RPMI7951 (cell line): ENCODE measurements at regions not wholly inside any gene's neighbourhood (a gene's known extent, or its start where the extent isn't known, plus 50 kb on each side); places are given as distances from the start of the nearest gene placed in this dataset.
A peak's percentile ranks its signal among the peaks of the same experiment; 100 is the strongest.

Experiments used
- DNase-seq: peaks from one replicate; pipeline ENCODE4 v3.0.0-alpha.2; 2012; ENCODE audit warnings: low read depth

DNA sequence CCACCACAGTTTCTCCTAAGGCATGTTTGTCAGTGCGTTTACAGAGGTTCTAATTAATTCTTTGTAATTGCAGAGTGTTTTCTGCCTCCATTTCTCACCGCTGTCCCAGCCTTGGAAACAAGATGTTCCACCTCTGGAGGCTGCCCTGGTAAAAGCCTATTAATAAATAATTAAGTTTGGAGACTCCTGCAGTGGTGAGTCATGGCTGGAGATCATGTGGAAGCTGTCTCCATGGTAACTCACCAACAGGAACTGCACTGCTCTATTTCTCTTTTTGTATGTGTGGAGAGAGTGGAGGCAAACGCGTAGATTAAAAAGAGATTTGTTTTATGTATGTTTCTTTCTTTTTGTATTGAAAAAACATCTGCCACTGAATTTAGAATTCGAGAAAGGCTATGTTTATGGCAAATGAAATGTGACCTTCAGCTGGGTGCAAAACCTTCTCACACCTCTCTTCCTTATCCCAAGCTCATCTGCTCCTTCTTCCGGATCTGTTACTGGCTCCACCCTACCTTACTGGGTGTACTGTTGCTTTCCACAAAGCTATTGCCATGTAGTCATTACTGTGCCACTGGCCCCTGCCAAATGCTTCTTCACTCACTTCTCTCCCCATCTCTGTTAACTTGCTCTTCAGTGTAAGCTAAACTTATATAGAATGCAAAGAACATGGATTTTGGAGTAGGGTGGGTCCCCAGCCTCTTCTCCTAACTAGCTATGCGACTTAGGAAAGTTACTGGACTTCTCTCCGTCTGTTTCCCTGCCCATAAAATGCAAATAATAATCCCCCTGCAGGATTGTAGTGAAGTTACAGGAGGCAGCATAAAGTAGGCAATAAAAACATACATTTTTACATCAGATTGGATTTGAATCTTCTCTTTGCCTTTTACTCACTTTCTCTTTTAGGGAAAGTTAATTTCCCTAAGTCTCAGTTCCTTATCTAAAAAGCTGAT, 778.5 kb downstream of the NTRK3 start:
- peak; percentile 92 for DNase-seq

DNA sequence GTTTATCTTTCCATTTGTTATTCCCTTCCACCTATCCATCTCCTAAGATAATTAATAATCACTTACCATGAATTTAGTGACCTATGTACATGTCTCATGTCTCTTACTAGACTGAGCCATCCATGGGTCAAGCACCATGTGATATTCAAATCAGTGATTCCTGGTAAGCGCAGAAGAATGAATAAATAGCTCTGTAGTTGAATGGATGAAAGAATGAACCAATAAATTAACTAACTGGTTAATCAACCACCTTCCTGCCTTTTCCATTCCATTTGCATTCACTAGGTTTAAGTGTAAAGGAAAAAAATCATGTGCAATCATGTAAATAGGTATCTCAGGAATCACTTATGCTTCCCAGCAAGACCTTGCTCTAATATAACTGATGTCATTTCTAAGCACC, 779.5 kb downstream of the NTRK3 start:
- DNase-seq = no peak

DNA sequence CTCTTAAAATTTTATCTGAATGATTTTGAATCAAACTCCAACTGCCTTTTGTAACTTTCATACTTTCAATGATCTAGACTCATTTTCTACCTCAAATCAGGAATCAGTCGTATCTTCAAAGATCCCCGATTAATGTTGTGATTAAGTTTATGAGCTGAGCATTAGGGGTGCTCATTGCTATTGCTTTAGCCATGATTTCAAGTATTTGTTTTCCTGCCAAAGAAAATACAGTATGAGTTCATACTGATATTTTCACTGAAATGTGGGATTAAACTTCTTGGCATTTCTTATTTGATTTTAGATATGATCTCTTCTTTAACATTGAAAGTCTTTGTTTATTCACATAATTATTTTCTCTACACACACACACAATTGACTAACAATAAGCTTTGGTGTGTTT, 785.6 kb downstream of the NTRK3 start:
- DNase-seq = no peak

DNA sequence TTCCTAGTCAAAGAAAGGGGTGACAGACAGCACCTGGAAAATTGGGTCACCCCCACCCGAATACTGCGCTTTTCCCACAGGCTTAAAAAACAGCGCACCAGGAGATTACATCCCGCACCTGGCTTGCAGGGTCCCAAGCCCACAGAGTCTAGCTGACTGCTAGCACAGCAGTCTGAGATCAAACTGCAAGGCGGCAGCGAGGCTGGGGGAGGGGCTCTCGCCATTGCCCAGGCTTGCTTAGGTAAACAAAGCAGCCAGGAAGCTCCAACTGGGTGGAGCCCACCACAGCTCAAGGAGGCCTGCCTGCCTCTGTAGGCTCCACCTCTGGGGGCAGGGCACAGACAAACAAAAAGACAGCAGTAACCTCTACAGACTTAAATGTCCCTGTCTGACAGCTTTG, 792.6 kb downstream of the NTRK3 start:
- DNase-seq = peak; percentile 20

DNA sequence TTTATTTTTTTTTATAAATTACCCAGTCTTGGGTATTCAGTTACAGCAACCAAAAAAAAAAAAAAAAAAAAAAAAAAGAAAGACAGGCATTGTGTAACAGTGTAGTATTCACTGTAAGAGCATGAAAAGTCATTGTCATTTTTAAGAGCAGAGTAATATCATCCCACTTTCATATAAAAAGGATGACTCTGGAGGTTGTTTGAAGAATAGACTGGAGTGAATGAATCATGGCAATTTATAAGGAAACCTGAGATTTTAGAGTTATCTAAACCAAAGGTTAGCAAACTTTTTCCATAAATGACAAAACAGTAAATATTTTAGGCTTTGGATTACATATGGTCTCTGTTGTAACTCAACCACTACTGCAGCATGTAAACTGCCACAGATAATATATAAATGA, 794.9 kb downstream of the NTRK3 start:
- no peak for DNase-seq

DNA sequence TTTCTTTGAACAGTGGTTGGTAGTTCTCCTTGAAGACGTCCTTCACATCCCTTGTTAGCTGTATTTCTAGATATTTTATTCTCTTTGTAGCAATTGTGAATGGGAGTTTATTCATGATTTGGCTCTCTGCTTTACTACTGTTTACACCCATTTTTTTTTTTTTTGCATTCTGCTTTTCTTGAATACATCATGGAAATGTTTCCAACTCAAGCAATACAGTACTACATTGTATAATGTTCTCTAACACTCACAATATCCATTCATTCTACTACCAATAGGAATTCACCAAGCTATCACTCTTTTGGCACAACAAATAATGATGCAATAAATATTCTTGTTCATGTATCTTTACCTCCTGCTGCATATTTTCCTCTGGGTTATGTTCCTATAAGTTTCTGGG, 801.7 kb downstream of the NTRK3 start:
- DNase-seq = no peak

DNA sequence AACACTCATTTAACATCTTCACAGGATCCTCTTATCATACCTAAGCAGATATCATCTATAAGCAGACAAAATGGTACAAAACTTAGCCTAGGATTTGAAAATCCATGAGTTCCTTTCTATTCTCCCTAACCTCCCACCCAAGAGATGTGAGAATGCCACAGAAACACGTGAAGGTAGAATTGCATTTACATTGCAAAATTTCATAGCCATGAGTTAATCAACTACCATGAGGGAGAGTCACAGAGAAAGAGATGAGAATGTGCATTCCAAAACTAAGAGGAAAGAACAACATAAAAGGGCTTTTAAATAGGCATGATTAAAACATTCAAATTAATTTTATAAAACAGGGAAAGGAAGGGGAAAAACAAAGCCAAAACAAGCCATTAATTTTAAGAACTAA, 806.2 kb downstream of the NTRK3 start:
- no peak for DNase-seq

DNA sequence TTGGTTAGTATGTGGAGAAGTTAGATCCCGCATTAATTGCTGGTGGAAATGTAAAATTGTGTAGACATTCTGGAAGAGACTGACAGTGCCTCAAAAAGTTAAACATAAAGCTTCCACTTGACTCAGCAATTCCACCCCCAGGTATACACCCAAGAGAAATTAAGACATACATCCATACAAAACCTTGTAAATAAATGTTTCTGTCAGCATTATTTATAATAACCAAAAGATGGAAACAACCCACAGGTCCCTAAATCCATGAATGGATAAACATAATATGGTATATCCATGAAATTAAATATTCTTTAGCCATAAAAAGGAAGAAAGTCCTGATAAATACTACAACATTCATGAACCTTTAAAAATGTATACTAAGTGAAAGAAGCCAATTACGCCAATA, 817.4 kb downstream of the NTRK3 start:
- DNase-seq = no peak

DNA sequence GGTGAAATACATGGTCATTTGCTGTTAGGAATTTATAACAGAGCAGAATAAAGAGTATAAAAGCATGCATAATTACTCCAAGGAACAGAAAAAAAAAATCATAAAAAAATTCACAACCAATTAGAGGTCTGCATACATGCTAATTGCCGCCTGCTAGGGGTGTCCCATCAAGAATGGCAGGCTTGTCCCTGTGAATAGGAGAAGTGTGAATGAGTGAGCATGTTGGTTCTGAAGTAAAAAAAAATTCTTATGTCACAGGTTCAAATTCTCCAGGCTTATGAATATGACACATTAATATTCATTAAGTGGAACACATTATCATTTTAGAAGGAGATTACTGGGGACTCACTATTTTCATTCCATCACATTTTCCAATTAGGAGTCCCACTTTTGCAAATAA, 822.7 kb downstream of the NTRK3 start:
- DNase-seq = no peak

DNA sequence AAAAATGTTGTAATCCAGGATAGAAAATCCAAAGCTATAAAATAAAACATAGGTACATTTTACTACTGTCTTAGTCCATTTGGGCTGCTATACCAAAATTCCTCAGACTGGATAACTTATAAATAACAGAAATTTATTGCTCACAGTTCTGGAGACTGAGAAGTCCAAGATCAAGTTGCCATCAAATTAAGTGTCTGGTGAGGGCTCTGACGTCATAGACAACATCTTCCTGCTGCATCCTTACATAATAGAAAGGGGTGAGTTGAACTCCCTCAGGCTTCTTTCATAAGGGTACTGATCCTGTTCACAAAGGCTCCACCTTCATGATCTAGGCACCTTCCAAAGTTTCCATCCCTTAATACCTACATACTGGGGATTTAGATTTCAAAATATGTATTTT, 826.8 kb downstream of the NTRK3 start:
- no peak for DNase-seq

DNA sequence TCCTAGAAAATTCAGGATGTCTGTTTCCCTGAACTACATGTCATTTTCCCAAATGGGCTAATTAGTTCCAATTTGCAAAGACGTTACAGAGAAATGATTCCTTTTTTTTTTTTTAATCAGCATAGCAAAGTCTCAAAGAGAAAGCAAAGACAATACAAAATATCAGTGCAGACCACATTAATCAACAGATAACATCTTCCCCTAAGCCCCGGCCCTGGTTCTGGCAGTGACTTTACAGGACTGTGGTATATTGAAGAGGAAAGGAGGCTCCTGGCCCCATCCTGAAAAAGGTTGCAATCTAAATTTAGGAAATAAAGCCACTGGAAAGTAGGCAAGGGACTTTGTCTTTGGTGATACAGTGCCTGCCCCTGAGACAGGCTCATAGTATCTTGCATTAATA, 836.5 kb downstream of the NTRK3 start:
- DNase-seq = peak; percentile 20

DNA sequence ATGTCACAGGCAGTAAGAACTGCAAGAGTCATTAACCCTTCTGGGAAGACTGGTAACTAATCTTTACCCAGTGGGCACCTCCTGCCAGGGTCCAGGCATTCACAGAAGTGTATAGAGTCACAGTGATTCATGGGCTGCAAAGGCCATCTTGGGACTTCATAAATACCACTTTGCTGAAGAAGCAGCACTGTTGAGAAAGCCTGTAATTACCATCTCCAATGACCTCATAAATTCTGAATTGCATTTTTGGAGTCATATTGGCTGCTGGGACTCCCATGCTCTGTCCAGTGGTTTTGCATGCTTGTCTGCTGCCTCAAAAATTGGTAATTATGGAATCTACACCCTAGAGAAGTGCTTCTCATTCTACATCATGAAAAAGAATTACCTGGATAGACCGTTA, 837.2 kb downstream of the NTRK3 start:
- DNase-seq = peak; percentile 18

DNA sequence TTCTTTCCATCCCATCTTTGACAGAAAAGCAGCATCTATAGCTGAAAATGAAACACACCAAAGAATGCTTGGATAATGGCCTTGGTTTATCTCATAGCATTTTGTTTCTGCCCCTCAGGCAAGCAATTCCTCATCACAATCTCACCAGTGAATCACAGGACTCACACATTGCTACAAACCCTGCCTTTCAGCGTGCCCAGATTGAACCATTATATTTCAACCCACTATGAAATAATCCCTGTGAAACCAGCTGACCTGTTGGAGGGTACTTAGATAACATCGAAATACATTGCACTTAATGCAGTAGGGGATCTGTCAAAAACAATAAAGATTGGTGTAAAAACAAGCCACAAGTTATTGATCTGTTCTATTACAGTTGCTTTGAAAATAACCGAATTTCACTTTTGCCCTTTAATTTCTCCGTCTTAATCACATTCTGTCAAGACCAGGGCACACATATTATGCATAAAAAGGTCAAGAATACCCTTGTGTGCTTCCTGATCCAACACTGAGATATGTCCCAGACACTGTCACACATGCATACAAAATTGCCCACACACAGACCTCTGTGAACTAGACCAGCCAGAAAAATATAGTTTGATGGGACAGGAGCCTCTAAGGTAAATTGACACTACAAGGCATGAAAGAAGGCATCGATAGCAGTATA, 839.8 kb downstream of the NTRK3 start:
- peak; percentile 86 for DNase-seq

DNA sequence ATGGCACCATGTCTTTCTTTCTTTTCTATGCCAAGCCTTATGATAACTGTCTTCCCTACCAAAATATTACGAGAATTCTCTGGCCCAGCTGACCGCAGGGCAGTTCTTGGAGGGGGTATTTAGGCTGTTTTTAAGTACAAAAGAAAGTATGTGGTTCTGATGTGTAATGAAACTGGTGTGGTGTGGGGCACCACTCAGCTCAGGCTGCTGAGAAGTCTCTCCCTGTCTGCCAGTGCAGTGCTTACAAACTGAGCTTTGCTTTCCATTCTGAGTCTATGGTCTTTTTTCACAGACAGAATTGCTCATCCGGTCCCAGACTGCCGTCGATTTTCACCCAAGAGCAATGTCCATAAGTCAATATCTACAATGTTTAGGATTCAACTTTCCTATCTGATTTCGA, 847.6 kb downstream of the NTRK3 start:
- DNase-seq = no peak

DNA sequence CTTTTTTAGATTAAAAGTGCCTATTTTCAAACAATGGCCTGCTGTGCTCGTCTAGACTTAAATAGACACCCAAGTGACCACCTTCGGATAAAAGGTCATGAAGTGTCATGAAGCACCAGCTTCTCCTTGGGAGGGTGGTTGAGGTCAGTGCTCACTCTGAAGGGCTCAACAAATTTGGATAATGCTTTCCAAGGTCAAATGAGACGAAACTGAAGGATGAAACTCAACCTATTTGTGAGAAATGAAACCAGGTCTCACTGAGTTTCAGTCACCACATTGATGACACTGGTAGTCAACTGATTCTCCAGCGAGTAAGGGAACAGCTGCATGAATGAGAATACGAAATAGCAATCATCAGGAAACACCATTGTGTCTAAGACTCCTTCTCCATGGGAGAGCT, 852.6 kb downstream of the NTRK3 start:
- no peak for DNase-seq

DNA sequence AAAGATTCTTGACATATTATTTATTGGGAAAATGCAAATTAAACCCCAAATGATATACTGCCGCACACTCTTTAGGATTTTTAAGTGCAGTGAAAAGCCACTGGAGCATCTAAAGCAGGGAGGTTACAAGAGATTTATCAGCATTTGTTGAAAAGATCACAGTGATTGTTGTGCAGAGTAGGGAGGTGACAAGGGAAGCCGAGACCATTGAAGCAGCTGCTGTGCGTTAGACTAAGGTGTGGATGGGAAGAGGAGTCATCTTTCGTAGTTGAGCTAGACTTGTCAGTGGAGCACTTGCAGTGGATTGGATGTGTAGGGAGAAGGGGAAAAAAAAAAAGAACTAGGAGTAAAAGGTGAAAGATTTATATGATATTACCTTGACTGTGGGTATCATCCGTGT, 854.6 kb downstream of the NTRK3 start:
- DNase-seq = no peak

DNA sequence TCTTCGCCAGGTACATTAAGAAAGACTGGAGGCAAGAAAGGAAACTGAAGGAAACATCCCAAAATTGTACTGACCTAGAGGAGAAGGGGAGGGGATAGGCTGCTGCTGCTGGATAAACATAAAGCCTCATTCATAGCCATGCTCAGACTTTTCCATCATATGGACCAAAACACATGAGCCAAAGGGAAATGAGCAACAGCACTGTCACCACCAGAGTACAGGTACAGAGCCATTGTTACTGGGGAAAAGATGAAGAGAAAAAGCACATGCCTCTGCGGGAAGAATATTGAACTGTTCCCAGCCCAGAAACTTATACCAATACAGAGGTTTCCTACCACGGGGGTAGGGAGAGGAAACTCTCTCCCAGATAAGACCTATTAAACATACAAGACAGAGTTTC, 861.9 kb downstream of the NTRK3 start:
- DNase-seq = no peak

DNA sequence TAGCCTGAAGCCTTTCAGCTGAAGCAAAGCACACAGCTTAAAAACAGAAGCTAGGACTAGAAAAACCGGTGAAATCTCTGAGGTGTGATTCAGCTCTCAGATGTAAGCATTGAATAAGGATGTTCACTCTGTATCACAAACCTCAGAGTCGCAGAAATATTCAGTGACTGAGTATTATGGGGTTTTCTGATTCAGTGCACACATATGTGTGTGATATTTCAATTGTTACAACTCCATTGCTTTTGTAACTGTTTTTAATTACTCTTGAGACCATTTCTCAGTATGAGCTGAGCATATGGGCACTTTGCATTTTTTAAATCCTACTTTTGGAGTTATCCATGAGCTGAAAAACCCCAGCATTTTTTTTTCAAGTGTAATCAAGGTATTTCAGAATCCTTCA, 868.8 kb downstream of the NTRK3 start:
- peak; percentile 71 for DNase-seq

DNA sequence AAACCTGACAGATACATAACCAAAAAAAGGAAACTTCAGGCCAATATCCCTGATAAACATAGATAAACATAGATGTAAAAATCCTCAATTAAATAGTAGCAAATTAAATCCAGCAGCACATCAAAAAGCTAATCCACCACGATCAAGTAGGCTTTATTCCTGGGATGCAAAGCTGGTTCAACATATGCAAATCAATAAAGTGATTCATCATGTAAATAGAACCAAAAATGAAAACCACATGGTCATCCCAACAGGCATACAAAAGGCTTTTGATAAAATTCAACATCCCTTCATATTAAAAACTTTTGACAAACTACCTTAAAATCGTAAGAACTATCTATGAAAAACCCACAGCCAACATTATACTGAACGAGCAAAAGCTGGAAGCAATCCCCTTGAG, 882.2 kb downstream of the NTRK3 start:
- DNase-seq = no peak

DNA sequence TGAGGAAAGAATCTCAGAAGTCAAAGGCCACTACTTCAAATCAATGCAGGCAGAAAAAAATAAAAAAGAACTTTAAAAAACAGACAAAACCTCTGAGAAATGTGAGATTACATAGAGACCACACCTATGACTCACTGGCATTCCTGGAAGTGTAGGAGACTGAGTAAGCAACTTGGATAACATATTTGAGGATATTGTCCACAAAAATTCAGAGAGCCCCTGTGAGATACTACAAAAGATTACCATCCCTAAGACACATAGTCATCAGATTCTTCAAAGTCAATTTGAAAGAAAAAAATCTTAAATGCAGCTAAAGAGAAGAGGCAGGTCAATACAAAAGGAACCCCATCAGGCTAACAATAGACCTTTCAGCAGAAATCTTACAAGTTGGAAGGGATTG, 887.3 kb downstream of the NTRK3 start:
- peak; percentile 98 for DNase-seq

DNA sequence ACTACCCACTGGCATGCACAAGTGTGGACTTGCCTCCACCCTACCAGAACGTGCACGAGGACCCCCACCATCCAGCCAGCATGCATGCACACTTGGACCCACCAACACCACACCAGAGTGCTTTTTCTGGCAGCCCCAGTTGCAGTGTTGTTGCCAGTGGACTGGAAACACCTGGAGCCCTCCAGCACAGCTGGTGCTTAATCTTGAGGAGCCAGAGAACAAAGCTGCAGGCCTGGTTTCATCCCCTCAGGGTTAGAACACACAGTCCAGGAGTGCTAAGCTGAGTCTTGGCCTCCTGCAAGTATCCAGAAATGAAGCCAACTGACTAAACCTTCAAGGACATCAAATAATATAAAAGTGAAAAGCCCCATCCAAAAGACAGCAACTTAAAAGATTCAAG, 888.0 kb downstream of the NTRK3 start:
- peak; percentile 77 for DNase-seq

DNA sequence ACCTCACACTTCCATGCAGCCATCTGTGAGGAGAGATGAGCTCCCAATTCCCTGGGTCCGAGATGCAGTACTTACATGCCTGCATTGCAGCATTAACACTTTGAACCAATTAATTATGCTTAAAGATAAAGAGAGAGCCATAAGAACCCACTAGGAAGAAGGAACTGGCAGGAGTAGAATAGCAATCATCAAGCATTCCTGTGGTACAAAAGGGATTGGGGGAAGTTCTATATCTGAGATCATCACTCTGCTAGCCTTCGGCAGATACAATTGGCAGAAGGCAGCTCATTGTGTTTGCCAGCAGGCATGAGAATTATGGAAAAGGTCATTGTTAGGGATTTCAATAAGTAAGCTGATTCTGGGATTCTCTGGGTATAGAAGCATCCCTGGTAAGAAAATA, 891.4 kb downstream of the NTRK3 start:
- DNase-seq = peak; percentile 89

DNA sequence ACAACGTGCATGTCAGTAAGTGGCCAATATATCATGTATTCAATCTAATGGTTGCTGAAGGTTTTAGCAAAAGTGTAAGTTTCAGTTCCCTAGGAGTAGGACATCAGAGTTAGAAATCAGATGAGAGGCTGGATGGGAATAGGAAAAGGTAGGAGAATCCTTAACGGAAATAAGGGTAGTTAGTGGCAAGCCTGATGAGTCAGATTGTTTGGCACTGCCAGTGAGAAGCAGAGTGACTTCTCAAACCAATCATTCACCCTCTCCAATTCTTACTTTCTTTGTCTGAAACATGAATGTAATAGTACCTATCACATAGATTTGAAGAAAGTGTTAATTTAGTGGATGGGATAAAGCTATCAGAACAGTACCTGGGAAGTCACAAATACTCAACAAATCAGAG, 894.0 kb downstream of the NTRK3 start:
- DNase-seq = peak; percentile 72
